Stimulated activated CD4-positive, alpha-beta T cell treated with anti-CD3 and anti-CD28 coated beads, Interleukin-15, amount 100 ng/mL, for 48 hours (primary cell): ENCODE measurements at regions not wholly inside any gene's neighbourhood (a gene's known extent, or its start where the extent isn't known, plus 50 kb on each side); places are given as distances from the start of the nearest gene placed in this dataset.
"Not testable (repeated sequence)": the region's sequence is repeated elsewhere in the genome, so short reads cannot be mapped to it uniquely, and the experiment has no call there.

Experiments
- DNase-seq, 2 donors: peaks; one replicate each; pipeline ENCODE4 v3.0.0-alpha.2; 2020; ENCODE audit warnings: low read depth in 2 of 2

- DNase-seq: no peak
Observed at GRCh38 chr6:141780296-141780695, 352.4 kb upstream of the GJE1 start.

- no peak for DNase-seq
Observed at GRCh38 chr6:141764388-141764787, 368.3 kb upstream of the GJE1 start.

- DNase-seq: no peak
Observed at GRCh38 chr6:141758430-141758829, 374.3 kb upstream of the GJE1 start.

- no peak for DNase-seq
Observed at GRCh38 chr6:141753180-141753579, 379.5 kb upstream of the GJE1 start.

- DNase-seq: no peak
Observed at GRCh38 chr6:141752677-141753076, 380.0 kb upstream of the GJE1 start.

GRCh38 chr6:141746324-141746723 is 386.4 kb upstream of the GJE1 start:
- DNase-seq: not testable (repeated sequence)

- no peak for DNase-seq
Observed at GRCh38 chr6:141744971-141745370, 387.8 kb upstream of the GJE1 start.

GRCh38 chr6:141744194-141744925 is 388.4 kb upstream of the GJE1 start:
- no peak for DNase-seq

- no peak for DNase-seq
Observed at GRCh38 chr6:141736104-141736503, 396.6 kb upstream of the GJE1 start.

GRCh38 chr6:141735126-141735525 is 397.6 kb upstream of the GJE1 start:
- DNase-seq: no peak

GRCh38 chr6:141734071-141734840 is 398.5 kb upstream of the GJE1 start:
- DNase-seq: no peak

- no peak for DNase-seq
Observed at GRCh38 chr6:141729146-141729545, 403.6 kb upstream of the GJE1 start.

GRCh38 chr6:141728330-141728729 is 404.4 kb upstream of the GJE1 start:
- no peak for DNase-seq

GRCh38 chr6:141726248-141726647 is 406.5 kb upstream of the GJE1 start:
- DNase-seq: no peak

- no peak for DNase-seq
Observed at GRCh38 chr6:141724731-141725130, 408.0 kb upstream of the GJE1 start.

- no peak for DNase-seq
Observed at GRCh38 chr6:141719476-141719875, 413.2 kb upstream of the GJE1 start.

- DNase-seq: no peak
Observed at GRCh38 chr6:141705431-141705830, 427.3 kb upstream of the GJE1 start.

- DNase-seq: no peak
Observed at GRCh38 chr6:141704151-141704550, 428.6 kb upstream of the GJE1 start.

GRCh38 chr6:141701732-141702131 is 431.0 kb upstream of the GJE1 start:
- DNase-seq: no peak

- DNase-seq: no peak
Observed at GRCh38 chr6:141700819-141701218, 431.9 kb upstream of the GJE1 start.

GRCh38 chr6:141688916-141689315 is 443.8 kb upstream of the GJE1 start:
- DNase-seq: no peak

GRCh38 chr6:141685416-141685815 is 447.3 kb upstream of the GJE1 start:
- no peak for DNase-seq

- no peak for DNase-seq
Observed at GRCh38 chr6:141682391-141682790, 450.3 kb upstream of the GJE1 start.
